DMS 273 (cell line): ENCODE measurements at regions not wholly inside any gene's neighbourhood (a gene's known extent, or its start where the extent isn't known, plus 50 kb on each side); places are given as distances from the start of the nearest gene placed in this dataset.
"Not testable (repeated sequence)": the region's sequence is repeated elsewhere in the genome, so short reads cannot be mapped to it uniquely, and the experiment has no call there.

Source experiments
- DNase-seq: peaks from one replicate; lab custom pipeline; 2025; ENCODE audit not compliant: unreplicated experiment; lab: John Stamatoyannopoulos, UW

DNA sequence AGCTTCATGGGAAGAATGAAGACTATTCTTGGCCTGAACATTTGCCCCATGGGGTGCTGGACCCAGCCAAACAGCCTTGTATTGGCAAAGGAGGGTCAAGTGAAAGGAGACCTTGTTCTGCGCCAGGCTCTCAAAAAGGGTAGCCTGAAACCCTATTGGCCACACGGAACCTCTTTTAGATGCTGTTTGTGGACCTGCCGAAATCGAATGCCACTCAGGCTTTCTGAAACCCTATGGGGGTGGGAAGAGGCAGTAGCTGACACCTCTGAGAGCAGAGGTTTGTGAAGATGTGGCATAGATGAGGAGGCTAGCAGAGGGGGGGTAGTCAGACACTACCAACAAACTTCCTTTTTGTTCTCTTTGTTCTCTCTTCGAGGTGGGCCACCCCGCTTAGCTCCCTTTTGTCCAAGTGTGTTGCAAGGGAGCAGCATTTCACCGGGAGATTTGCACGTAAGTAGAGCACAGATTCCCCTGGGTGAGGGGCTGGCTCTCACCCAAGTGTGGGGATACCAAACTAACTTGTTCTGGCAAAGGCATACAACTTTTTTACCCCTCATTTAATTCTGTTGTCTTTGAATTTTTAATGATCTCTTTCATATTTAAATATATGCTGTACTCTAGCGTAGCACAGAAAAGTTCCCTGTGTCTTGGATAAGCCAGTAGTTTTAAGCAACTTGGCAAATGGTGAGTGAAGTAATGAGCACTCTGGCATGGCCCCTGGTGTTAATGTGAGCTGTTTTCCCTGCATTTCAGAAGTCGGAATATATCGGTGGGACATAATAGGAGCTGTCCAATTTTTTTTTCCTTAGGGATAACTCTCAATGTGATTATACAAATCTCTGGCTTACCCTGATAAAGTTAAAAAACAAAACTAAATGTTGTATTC is 107.7 kb downstream of the SEPTIN7 start:
- DNase-seq: peak; percentile 40

DNA sequence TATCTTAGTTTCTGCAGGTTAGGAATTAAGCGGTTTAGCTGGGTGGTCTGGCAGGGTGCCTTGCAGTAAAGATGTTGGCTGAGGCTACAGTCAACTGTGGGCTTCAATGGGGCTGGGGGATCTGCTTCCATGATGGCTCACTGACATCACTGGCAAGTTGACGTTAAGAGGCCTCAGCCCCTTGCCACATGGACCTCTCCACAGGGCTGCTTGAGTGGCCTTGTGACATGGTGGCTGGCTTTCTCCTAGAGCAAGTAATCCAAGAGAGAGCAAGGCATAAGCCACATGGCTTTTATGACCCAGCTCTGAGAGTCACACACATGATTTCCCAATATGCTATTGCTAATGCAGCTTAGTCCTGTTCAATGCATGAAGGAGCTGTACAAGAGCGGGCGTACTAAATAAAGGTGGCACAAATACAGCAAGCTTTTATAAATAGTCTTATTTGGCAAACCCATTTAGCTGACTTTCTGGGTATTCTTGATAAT is 109.1 kb downstream of the SEPTIN7 start:
- DNase-seq: no peak

- DNase-seq: not testable (repeated sequence)
Observed at GRCh38 chr7:35910621-35911020, 109.8 kb downstream of the SEPTIN7 start.

- not testable (repeated sequence) for DNase-seq
Observed at GRCh38 chr7:35913350-35913749, 112.5 kb downstream of the SEPTIN7 start.

GRCh38 chr7:35914214-35914613 is 113.4 kb downstream of the SEPTIN7 start:
- not testable (repeated sequence) for DNase-seq

GRCh38 chr7:35915247-35915955 is 114.5 kb downstream of the SEPTIN7 start:
- not testable (repeated sequence) for DNase-seq

DNA sequence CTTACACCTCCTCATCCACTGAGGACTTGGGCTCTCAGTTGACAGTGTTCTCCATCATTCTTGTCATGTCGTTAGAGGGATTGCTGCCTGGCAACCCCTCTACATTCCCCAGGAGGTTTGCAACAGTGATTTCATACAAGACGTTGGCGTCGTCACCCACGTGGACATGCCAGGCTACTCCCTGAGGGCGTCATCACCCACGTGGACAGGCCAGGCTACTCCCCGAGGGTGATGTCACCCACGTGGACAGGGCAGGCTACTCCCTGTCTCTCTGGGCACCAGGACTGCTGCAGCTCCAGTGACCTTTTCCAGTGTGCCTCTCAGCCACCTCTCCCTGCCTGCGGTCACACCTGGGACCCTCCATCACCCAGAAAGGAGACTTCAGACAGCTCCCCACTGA is 117.4 kb downstream of the SEPTIN7 start:
- DNase-seq: not testable (repeated sequence)

GRCh38 chr7:35919607-35920006 is 118.8 kb downstream of the SEPTIN7 start:
- DNase-seq: peak; percentile 58

DNA sequence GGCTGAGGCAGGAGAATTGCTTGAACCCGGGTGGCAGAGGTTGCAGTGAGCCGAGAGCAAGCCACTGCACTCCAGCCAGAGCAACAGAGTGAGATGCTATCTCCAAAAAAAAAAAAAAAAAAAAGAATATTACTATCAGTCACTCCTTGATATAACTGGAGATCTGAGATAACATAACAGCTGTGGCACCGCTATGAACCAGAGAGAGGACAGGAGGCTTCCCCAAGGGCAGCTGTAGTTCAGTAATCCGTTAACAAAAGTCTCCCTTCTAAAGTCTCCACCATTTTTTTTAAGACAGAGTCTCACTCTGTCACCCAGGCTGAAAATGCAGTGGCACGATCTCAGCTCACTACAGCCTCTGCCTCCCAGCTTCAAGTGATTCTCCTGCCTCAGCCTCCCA is 120.5 kb downstream of the SEPTIN7 start:
- DNase-seq: not testable (repeated sequence)

- peak; percentile 42 for DNase-seq
Observed at GRCh38 chr7:35924668-35925067, 123.8 kb downstream of the SEPTIN7 start.

GRCh38 chr7:35926966-35927365 is 126.1 kb downstream of the SEPTIN7 start:
- DNase-seq: not testable (repeated sequence)

GRCh38 chr7:35931134-35931533 is 130.3 kb downstream of the SEPTIN7 start:
- DNase-seq: not testable (repeated sequence)

GRCh38 chr7:35931551-35931950 is 130.7 kb downstream of the SEPTIN7 start:
- not testable (repeated sequence) for DNase-seq

DNA sequence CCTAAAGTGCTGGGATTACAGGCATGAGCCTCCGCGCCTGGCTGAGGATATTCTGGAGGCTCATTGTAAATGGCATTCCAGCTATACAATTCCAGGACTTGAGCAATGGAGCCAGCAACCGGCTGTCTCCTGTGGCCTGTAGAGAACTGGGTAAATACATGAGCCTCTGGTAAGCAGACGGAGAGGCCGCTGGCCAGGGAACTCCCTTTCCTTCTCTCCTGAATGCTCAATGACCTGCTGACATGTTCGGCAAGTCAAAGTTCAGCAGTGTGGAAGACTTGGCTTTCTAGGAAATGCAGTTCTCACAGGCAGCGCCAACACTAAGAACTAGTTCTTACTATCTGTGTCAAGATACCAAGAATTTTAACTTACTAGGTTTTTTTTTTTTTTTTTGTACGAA is 139.8 kb downstream of the SEPTIN7 start:
- not testable (repeated sequence) for DNase-seq

DNA sequence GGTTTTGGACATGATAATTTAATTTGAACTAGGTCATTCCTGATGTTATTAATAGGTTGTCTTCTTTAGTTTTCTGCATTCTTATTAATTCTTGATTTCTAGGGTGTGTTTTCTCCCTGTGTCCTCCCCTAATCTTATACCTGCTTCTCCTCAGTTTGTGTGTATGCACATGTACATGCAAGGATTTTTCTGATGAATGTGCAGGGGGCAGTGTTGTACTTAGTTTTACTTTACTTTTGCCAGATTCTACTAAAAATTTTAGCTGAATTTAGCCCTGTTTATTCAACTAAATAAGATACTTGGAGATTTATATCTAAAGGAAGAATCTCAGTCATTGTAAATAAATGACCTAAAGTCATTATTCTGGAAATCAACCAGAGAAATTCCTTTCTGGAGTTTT is 144.8 kb downstream of the SEPTIN7 start:
- DNase-seq: not testable (repeated sequence)

- DNase-seq: peak; percentile 30
Observed at GRCh38 chr7:35955735-35956134, 154.9 kb downstream of the SEPTIN7 start.

DNA sequence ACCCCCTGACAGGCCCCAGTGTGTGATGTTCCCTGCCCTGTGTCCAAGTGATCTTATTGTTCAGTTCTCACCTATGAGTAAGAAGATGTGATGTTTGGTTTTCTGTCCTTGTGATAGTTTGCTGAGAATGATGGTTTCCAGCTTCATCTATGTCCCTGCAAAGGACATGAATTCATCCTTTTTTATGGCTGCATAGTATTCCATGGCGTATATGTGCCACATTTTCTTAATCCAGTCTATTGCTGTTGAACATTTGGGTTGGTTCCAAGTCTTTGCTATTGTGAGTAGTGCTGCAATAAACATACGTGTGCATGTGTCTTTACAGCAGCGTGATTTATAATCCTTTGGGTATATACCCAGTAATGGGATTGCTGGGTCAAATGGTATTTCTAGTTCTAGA is 156.1 kb downstream of the SEPTIN7 start:
- DNase-seq: not testable (repeated sequence)

DNA sequence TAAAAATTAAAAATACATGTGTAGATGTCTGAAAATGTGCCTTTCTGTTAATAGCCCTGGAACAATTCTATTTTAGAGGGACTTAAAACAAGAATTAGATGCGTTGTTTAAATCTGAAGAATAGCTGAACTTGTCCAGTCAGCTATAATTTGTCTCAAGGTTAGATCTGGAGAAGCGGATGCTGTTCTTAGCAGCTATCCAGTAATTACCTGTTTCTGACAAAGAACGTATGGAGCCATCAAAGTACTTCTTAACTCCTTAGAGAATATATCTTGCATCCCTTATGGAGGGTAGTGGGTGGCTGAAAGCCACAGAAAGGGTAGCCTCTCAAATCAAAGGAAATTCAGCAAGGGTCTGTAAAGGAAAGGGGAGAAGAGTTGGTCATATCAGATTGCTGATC is 160.4 kb downstream of the SEPTIN7 start:
- not testable (repeated sequence) for DNase-seq

DNA sequence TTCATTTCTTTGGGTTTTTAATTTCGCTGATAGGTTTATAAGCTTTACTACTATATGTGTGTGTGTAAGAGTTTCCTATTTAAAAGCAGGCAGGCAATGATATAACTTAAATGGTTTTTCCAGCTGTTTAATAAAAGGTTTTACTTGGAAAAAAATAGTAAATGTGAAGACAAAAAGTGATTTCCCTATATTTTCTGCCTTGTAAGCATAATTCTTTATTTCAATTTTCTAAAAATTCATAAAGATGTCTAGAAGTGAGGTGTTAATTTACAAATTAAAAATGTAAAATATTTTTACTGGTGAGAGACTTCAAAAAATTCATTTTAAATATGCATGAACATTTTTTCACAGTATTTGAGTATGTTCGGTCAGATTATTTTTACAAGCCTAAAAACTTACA is 161.8 kb downstream of the SEPTIN7 start:
- not testable (repeated sequence) for DNase-seq

DNA sequence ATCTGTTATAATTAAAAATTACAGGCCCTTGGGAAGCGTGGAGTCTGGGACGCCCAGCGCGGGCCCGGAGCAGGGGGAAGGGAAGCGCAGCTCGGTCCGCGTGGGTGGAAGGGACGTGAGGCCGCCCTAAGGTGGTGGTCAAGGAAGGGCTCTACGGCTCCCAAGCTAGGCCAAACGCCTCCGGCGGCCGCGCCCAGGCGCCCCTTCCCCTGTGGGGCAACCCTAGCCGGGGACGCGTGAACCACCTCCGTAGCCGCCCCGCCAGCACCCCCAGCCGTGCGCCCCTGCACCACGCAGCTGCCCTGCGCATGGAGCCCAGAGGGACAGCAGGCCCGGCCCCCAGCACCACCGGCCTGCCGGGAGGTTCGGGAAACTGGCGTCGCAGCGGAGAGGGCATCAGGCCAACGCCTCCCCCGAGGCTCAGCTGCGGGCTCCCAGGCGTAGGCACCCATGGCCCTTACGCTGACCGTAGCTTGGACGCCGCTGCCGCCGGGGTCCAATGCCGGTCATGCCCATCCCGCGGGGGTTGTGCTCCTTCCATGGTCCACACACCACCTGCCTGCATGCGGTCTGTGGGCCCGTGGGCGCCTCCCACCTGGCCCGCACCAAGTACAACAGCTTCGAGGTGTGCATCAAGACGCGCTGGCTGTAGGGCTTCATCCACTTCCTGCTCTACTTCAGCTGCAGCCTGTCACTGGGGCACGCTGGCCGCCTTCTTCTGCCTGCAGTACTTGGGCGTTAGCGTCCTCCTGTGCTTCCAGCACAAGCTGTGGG is 166.7 kb downstream of the SEPTIN7 start:
- no peak for DNase-seq
